ENCODE measurements at regions not wholly inside any gene's neighbourhood (a gene's known extent, or its start where the extent isn't known, plus 50 kb on each side); places are given as distances from the start of the nearest gene placed in this dataset.
A peak's percentile ranks its signal among the peaks of the same experiment; 100 is the strongest.

- Histone ChIP-seq H2BK12ac (ENCODE audit: low read length in 2 of 2) (no peak overlapping the region), H3K14ac (ENCODE audit: low read length in 2 of 2) (no peak overlapping the region), H3K27ac (ENCODE audit: low read length, poor library complexity, severe bottlenecking) (no peak overlapping the region), H4K91ac (ENCODE audit: low read length) (no peak overlapping the region), H3K36me3 (ENCODE audit: control insufficient read depth in 1 of 2, insufficient read depth in 2 of 2, low read depth in 1 of 2, low read length in 2 of 2) (no peaks in the 10 kb centered on the region), H3K27me3 (ENCODE audit: control insufficient read depth in 1 of 2, insufficient read depth in 1 of 2, low read length in 2 of 2) (no peaks in the 10 kb centered on the region), H2BK15ac (ENCODE audit: low read depth, poor library complexity, severe bottlenecking) (no peak overlapping the region), H3K9ac (ENCODE audit: low read length) (no peak overlapping the region), H2BK5ac (ENCODE audit: low read depth, low read length, poor library complexity, severe bottlenecking) (no peak overlapping the region), H3K4me2 (ENCODE audit: low read length, poor library complexity, severe bottlenecking) (no peak overlapping the region), H3K4ac (ENCODE audit: low read depth in 1 of 2, low read length in 2 of 2) (no peak overlapping the region), H2BK120ac (ENCODE audit: low read depth, low read length) (no peak overlapping the region), H3K79me1 (replicated peaks; ENCODE audit: low read length, poor library complexity, severe bottlenecking) (no peaks in the 10 kb centered on the region), H3K9me3 (ENCODE audit: control insufficient read depth, low read length) (peaks cover 24% of the 10 kb centered on the region), H3K4me3 (ENCODE audit: insufficient read depth in 1 of 2, low read depth in 1 of 2, low read length in 2 of 2) (no peak overlapping the region), H2AFZ (ENCODE audit: low read depth, low read length) (no peak overlapping the region), H3K23ac (ENCODE audit: low read length in 2 of 2) (no peak overlapping the region), H3K18ac (ENCODE audit: low read depth in 1 of 2, low read length in 2 of 2) (no peak overlapping the region), H3K4me1 (ENCODE audit: control insufficient read depth, insufficient read depth, low read depth, low read length) (no peaks in the 10 kb centered on the region), H2AK5ac (ENCODE audit: low read length, severe bottlenecking) (no peak overlapping the region), H4K8ac (ENCODE audit: low read length) (no peak overlapping the region)
- no peak for DNase-seq
- no CpG with 5 or more reads among the region's 1 CpG for WGBS
Observed at GRCh38 chr9:80720579-80720978, 968.8 kb downstream of the TLE1 start.

DNA sequence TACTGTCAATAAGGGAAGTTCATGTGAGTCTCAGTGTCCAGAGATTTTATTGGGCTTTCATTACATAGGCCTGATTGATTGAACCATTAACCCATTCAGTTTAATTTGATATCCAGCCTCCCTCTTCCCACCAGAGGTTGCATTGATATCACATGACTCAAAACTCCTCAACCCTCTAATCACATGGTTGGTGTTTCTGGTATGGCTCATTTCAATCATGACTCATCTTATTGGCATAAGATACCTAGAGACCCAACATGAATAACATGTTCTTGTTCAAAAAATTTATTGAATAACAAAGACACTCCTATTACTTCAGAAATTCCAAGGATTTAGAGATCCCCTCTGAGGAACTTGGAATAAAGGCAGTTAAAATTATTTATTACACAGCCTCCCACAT, 982.2 kb downstream of the TLE1 start:
- Histone ChIP-seq H3K4ac (ENCODE audit: low read depth in 1 of 2, low read length in 2 of 2) (no peak overlapping the region), H3K27ac (ENCODE audit: low read length, poor library complexity, severe bottlenecking) (peak overlapping the region; percentile 66), H3K18ac (ENCODE audit: low read depth in 1 of 2, low read length in 2 of 2) (no peak overlapping the region), H2BK12ac (ENCODE audit: low read length in 2 of 2) (no peak overlapping the region), H3K79me1 (replicated peaks; ENCODE audit: low read length, poor library complexity, severe bottlenecking) (no peaks in the 10 kb centered on the region), H3K9me3 (ENCODE audit: control insufficient read depth, low read length) (peaks cover 27% of the 10 kb centered on the region), H2BK5ac (ENCODE audit: low read depth, low read length, poor library complexity, severe bottlenecking) (no peak overlapping the region), H3K4me2 (ENCODE audit: low read length, poor library complexity, severe bottlenecking) (no peak overlapping the region), H3K14ac (ENCODE audit: low read length in 2 of 2) (no peak overlapping the region), H3K23ac (ENCODE audit: low read length in 2 of 2) (no peak overlapping the region), H2AFZ (ENCODE audit: low read depth, low read length) (no peak overlapping the region), H2BK15ac (ENCODE audit: low read depth, poor library complexity, severe bottlenecking) (no peak overlapping the region), H2AK5ac (ENCODE audit: low read length, severe bottlenecking) (no peak overlapping the region), H4K91ac (ENCODE audit: low read length) (no peak overlapping the region), H3K27me3 (ENCODE audit: control insufficient read depth in 1 of 2, insufficient read depth in 1 of 2, low read length in 2 of 2) (no peaks in the 10 kb centered on the region), H3K4me3 (ENCODE audit: insufficient read depth in 1 of 2, low read depth in 1 of 2, low read length in 2 of 2) (no peak overlapping the region), H4K8ac (ENCODE audit: low read length) (no peak overlapping the region), H2BK120ac (ENCODE audit: low read depth, low read length) (no peak overlapping the region), H3K9ac (ENCODE audit: low read length) (no peak overlapping the region), H3K36me3 (ENCODE audit: control insufficient read depth in 1 of 2, insufficient read depth in 2 of 2, low read depth in 1 of 2, low read length in 2 of 2) (no peaks in the 10 kb centered on the region), H3K4me1 (ENCODE audit: control insufficient read depth, insufficient read depth, low read depth, low read length) (no peaks in the 10 kb centered on the region)
- DNase-seq: no peak

DNA sequence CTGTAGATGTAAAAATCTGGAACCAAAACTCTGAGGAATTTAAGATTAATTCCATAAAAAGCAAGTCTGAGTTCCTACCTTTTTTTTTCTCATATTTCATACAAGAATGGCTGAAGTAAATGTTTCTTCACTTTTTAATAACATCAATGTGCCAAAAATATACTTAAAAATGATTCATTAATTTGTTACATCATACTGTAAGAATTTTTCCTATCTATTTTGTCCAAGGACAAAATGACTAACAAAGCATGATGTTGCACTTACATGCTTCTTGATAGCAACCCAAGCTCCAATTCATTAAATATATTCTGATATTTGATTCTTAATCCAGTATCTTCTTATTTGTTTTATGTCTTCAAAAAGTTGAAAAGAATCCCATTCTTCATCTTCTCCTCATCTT, 988.3 kb downstream of the TLE1 start:
- Histone ChIP-seq H2BK5ac (ENCODE audit: low read depth, low read length, poor library complexity, severe bottlenecking) (no peak overlapping the region), H2BK12ac (ENCODE audit: low read length in 2 of 2) (no peak overlapping the region), H4K8ac (ENCODE audit: low read length) (no peak overlapping the region), H3K14ac (ENCODE audit: low read length in 2 of 2) (no peak overlapping the region), H2AK5ac (ENCODE audit: low read length, severe bottlenecking) (no peak overlapping the region), H3K9ac (ENCODE audit: low read length) (no peak overlapping the region), H2BK120ac (ENCODE audit: low read depth, low read length) (no peak overlapping the region), H3K4me3 (ENCODE audit: insufficient read depth in 1 of 2, low read depth in 1 of 2, low read length in 2 of 2) (no peak overlapping the region), H3K27me3 (ENCODE audit: control insufficient read depth in 1 of 2, insufficient read depth in 1 of 2, low read length in 2 of 2) (no peaks in the 10 kb centered on the region), H3K18ac (ENCODE audit: low read depth in 1 of 2, low read length in 2 of 2) (no peak overlapping the region), H2BK15ac (ENCODE audit: low read depth, poor library complexity, severe bottlenecking) (no peak overlapping the region), H3K79me1 (replicated peaks; ENCODE audit: low read length, poor library complexity, severe bottlenecking) (no peaks in the 10 kb centered on the region), H3K27ac (ENCODE audit: low read length, poor library complexity, severe bottlenecking) (no peak overlapping the region), H2AFZ (ENCODE audit: low read depth, low read length) (no peak overlapping the region), H3K4ac (ENCODE audit: low read depth in 1 of 2, low read length in 2 of 2) (no peak overlapping the region), H3K36me3 (ENCODE audit: control insufficient read depth in 1 of 2, insufficient read depth in 2 of 2, low read depth in 1 of 2, low read length in 2 of 2) (no peaks in the 10 kb centered on the region), H4K91ac (ENCODE audit: low read length) (no peak overlapping the region), H3K23ac (ENCODE audit: low read length in 2 of 2) (no peak overlapping the region), H3K9me3 (ENCODE audit: control insufficient read depth, low read length) (peaks cover 6% of the 10 kb centered on the region), H3K4me1 (ENCODE audit: control insufficient read depth, insufficient read depth, low read depth, low read length) (no peaks in the 10 kb centered on the region), H3K4me2 (ENCODE audit: low read length, poor library complexity, severe bottlenecking) (no peak overlapping the region)
- no peak for DNase-seq

DNA sequence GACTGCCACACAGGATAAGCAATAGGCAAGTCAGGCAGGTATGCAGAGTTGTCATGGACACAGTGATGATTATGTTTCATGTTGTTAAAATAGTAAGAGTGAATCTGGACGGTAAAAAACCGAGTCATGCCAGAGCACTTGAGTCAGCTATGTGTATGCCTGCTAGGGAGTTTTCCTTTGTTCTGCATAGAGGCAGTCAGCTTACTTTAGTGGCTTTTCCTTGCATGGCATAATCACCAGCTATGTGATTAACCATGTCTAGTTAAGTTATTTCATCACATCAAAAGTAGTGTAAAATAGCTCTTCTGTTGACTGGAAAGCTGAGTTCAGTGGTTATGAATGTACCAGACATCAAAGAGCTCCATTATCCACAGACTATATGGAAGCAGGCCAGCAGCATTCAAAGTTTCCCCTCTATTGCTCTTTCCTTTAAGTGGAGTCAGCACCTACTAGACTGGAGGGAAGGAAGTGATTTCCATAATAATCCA, 989.8 kb downstream of the TLE1 start:
- Histone ChIP-seq H3K27me3 (ENCODE audit: control insufficient read depth in 1 of 2, insufficient read depth in 1 of 2, low read length in 2 of 2) (no peaks in the 10 kb centered on the region), H3K4me2 (ENCODE audit: low read length, poor library complexity, severe bottlenecking) (no peak overlapping the region), H2BK120ac (ENCODE audit: low read depth, low read length) (no peak overlapping the region), H2AFZ (ENCODE audit: low read depth, low read length) (no peak overlapping the region), H2AK5ac (ENCODE audit: low read length, severe bottlenecking) (no peak overlapping the region), H3K4ac (ENCODE audit: low read depth in 1 of 2, low read length in 2 of 2) (peak overlapping the region in 1 of 2 experiments; percentile 51), H3K18ac (ENCODE audit: low read depth in 1 of 2, low read length in 2 of 2) (peak overlapping the region in 1 of 2 experiments; percentile 6), H3K4me1 (ENCODE audit: control insufficient read depth, insufficient read depth, low read depth, low read length) (no peaks in the 10 kb centered on the region), H4K8ac (ENCODE audit: low read length) (peak overlapping the region; percentile 28), H2BK12ac (ENCODE audit: low read length in 2 of 2) (no peak overlapping the region), H3K9ac (ENCODE audit: low read length) (no peak overlapping the region), H2BK5ac (ENCODE audit: low read depth, low read length, poor library complexity, severe bottlenecking) (no peak overlapping the region), H3K79me1 (replicated peaks; ENCODE audit: low read length, poor library complexity, severe bottlenecking) (no peaks in the 10 kb centered on the region), H3K23ac (ENCODE audit: low read length in 2 of 2) (no peak overlapping the region), H3K9me3 (ENCODE audit: control insufficient read depth, low read length) (peaks cover 3% of the 10 kb centered on the region), H3K14ac (ENCODE audit: low read length in 2 of 2) (no peak overlapping the region), H3K36me3 (ENCODE audit: control insufficient read depth in 1 of 2, insufficient read depth in 2 of 2, low read depth in 1 of 2, low read length in 2 of 2) (no peaks in the 10 kb centered on the region), H2BK15ac (ENCODE audit: low read depth, poor library complexity, severe bottlenecking) (no peak overlapping the region), H3K27ac (ENCODE audit: low read length, poor library complexity, severe bottlenecking) (peak overlapping the region; percentile 87), H3K4me3 (ENCODE audit: insufficient read depth in 1 of 2, low read depth in 1 of 2, low read length in 2 of 2) (no peak overlapping the region), H4K91ac (ENCODE audit: low read length) (no peak overlapping the region)
- peak; percentile 81 for DNase-seq
- WGBS: 37% methylated on average over 2 of the region's 2 CpGs

All from mesenchymal stem cell (in vitro differentiated cells and primary cell).